Stomach (tissue), 4 donors: ENCODE measurements at regions not wholly inside any gene's neighbourhood (a gene's known extent, or its start where the extent isn't known, plus 50 kb on each side); places are given as distances from the start of the nearest gene placed in this dataset.

ENCODE experiments used
- EP300 ChIP-seq: sonication (generic); formaldehyde crosslinking; IDR thresholded peaks from one replicate; pipeline ENCODE4 v1.6.1; 2017; ENCODE audit warnings: antibody characterized with exemption
- POLR2A ChIP-seq, 4 donors: fragments of 450-650 bp; IDR thresholded peaks; one replicate each; pipeline ENCODE4 v1.6.1; 2016; ENCODE audit warnings: antibody characterized with exemption in 4 of 4, control low read depth in 2 of 4, mild to moderate bottlenecking in 1 of 4, moderate library complexity in 1 of 4
- TF ChIP-seq, protein P1 (sequence below), 7 experiments: fragments of 450-650 bp in 4 of 7; fragments of 200-600 bp in 3 of 7; sonication (generic) in 3 of 7; IDR thresholded peaks; one replicate each; pipeline ENCODE4 v1.5.1; 2016 to 2019; ENCODE audit warnings: antibody characterized with exemption in 7 of 7, control low read depth in 2 of 7, mild to moderate bottlenecking in 1 of 7

GRCh38 chr7:21172800-21173199, 255.1 kb upstream of the SP4 start:
- TF ChIP-seq EP300 (no peak), POLR2A (IDR thresholded peaks at IDR 0.05) (no peak)
- TF ChIP-seq, protein P1, sequence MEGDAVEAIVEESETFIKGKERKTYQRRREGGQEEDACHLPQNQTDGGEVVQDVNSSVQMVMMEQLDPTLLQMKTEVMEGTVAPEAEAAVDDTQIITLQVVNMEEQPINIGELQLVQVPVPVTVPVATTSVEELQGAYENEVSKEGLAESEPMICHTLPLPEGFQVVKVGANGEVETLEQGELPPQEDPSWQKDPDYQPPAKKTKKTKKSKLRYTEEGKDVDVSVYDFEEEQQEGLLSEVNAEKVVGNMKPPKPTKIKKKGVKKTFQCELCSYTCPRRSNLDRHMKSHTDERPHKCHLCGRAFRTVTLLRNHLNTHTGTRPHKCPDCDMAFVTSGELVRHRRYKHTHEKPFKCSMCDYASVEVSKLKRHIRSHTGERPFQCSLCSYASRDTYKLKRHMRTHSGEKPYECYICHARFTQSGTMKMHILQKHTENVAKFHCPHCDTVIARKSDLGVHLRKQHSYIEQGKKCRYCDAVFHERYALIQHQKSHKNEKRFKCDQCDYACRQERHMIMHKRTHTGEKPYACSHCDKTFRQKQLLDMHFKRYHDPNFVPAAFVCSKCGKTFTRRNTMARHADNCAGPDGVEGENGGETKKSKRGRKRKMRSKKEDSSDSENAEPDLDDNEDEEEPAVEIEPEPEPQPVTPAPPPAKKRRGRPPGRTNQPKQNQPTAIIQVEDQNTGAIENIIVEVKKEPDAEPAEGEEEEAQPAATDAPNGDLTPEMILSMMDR (IDR thresholded peaks at IDR 0.05), result no peak
